Loucy (cell line): ENCODE measurements at regions not wholly inside any gene's neighbourhood (a gene's known extent, or its start where the extent isn't known, plus 50 kb on each side); places are given as distances from the start of the nearest gene placed in this dataset.

ENCODE experiments used
- EZH2phosphoT487 ChIP-seq: fragments of 200-600 bp; IDR thresholded peaks from 2 replicates; pipeline ENCODE4 v1.6.1; 2018; ENCODE audit warnings: antibody characterized with exemption, mild to moderate bottlenecking, moderate library complexity, borderline replicate concordance
- TF ChIP-seq, protein P1 (sequence below): fragments of 200-600 bp; sonication (generic); conservative IDR thresholded peaks from 2 replicates; pipeline ENCODE4 v1.5.1; 2014; ENCODE audit warnings: mild to moderate bottlenecking, antibody characterized with exemption, low read length

DNA sequence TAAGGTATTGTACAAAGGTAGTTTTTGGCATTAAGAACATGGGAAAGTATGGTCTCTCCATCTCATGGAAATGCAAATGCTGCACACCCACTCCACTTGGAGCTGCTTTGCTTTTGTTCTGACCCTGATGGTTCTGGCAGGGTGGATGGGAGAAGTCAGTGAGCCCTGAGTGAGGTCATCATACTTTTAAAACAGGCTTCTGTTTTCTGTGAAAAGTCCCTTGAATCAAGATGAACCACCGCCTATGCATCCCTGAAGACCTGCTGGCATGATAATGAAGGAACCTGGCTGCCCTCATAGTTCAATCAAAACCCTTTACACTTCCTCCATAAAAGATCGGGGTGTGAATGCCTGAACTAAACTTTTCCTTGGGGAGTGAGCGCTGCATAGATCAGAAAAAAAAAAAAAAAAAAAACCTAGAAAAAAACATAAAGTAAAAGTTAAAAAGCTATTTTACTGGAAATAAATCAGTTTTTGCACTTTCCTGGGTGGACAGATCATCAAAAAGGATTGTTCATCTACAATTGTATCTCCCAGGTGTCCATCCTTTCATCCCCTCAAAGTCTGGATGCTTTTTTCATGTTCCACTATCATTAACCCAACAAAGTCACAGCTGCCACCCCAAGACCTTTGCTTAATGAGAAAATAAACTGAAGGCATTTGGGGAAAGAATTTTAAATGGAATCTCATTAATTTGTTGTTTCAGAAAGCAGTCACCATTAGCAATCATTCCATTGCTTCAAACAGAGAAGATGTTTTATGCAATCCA lies 728.1 kb upstream of the DDX18 start:
- TF ChIP-seq, protein P1, sequence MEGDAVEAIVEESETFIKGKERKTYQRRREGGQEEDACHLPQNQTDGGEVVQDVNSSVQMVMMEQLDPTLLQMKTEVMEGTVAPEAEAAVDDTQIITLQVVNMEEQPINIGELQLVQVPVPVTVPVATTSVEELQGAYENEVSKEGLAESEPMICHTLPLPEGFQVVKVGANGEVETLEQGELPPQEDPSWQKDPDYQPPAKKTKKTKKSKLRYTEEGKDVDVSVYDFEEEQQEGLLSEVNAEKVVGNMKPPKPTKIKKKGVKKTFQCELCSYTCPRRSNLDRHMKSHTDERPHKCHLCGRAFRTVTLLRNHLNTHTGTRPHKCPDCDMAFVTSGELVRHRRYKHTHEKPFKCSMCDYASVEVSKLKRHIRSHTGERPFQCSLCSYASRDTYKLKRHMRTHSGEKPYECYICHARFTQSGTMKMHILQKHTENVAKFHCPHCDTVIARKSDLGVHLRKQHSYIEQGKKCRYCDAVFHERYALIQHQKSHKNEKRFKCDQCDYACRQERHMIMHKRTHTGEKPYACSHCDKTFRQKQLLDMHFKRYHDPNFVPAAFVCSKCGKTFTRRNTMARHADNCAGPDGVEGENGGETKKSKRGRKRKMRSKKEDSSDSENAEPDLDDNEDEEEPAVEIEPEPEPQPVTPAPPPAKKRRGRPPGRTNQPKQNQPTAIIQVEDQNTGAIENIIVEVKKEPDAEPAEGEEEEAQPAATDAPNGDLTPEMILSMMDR, result no peak
- TF ChIP-seq EZH2phosphoT487, result no peak
